ENCODE measurements at regions not wholly inside any gene's neighbourhood (a gene's known extent, or its start where the extent isn't known, plus 50 kb on each side); places are given as distances from the start of the nearest gene placed in this dataset.

DNA sequence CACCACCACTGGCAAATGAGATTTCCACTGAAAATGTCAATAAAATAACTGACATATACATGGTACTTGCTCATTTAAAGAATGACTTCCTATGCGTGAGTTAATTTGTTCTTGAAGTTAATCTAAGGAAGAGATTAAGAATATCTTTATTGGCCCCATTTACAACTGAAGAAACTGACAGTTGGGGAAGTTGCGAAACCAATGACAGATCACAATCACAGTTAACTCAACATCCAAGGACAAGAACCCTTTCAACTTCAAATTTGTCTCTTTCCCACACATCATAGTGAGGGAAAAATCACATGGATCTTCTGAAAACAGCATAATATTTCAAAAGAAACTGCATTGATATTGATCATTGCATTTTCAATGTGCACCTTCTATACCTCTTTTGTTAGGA, 565.4 kb downstream of the IRS1 start:
- Histone ChIP-seq H3K9me2 (replicated peaks; ENCODE audit: insufficient read depth, low read length) (no peaks in the 10 kb centered on the region), H3K27ac (ENCODE audit: low read depth, low read length) (no peak overlapping the region), H2AFZ (ENCODE audit: low read depth, low read length, severe bottlenecking) (no peak overlapping the region), H3K9ac (ENCODE audit: low read length) (no peak overlapping the region), H3K4me3 (ENCODE audit: insufficient read depth, low read length, poor library complexity, severe bottlenecking) (no peak overlapping the region), H3F3A (ENCODE audit: insufficient read depth) (no peaks in the 10 kb centered on the region), H3K4me2 (ENCODE audit: low read depth, low read length, poor library complexity, severe bottlenecking) (no peak overlapping the region), H3K36me3 (ENCODE audit: low read length) (no peaks in the 10 kb centered on the region), H3K9me3 (ENCODE audit: insufficient read depth, low read length) (no peaks in the 10 kb centered on the region), H4K20me1 (ENCODE audit: low read depth, low read length) (no peaks in the 10 kb centered on the region), H3K79me2 (ENCODE audit: insufficient read depth, low read length) (no peaks in the 10 kb centered on the region), H3K27me3 (ENCODE audit: low read length) (no peaks in the 10 kb centered on the region)
- TF ChIP-seq, protein P1, sequence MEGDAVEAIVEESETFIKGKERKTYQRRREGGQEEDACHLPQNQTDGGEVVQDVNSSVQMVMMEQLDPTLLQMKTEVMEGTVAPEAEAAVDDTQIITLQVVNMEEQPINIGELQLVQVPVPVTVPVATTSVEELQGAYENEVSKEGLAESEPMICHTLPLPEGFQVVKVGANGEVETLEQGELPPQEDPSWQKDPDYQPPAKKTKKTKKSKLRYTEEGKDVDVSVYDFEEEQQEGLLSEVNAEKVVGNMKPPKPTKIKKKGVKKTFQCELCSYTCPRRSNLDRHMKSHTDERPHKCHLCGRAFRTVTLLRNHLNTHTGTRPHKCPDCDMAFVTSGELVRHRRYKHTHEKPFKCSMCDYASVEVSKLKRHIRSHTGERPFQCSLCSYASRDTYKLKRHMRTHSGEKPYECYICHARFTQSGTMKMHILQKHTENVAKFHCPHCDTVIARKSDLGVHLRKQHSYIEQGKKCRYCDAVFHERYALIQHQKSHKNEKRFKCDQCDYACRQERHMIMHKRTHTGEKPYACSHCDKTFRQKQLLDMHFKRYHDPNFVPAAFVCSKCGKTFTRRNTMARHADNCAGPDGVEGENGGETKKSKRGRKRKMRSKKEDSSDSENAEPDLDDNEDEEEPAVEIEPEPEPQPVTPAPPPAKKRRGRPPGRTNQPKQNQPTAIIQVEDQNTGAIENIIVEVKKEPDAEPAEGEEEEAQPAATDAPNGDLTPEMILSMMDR (IDR thresholded peaks at IDR 0.05; ENCODE audit: insufficient read depth, low read length, poor library complexity, severe bottlenecking) = no peak
- no peak for TF ChIP-seq EZH2phosphoT487 (conservative IDR thresholded peaks at IDR 0.05; ENCODE audit: low read length)

- H3K9me2 ChIP-seq (replicated peaks; ENCODE audit: insufficient read depth, low read length) = no peaks in the 10 kb centered on the region
- H3F3A ChIP-seq (ENCODE audit: insufficient read depth) = no peaks in the 10 kb centered on the region
- H3K9me3 ChIP-seq (ENCODE audit: insufficient read depth, low read length) = no peaks in the 10 kb centered on the region
- H3K4me3 ChIP-seq (ENCODE audit: insufficient read depth, low read length, poor library complexity, severe bottlenecking) = no peak overlapping the region
- no peak overlapping the region for H3K4me2 ChIP-seq (ENCODE audit: low read depth, low read length, poor library complexity, severe bottlenecking)
- H2AFZ ChIP-seq (ENCODE audit: low read depth, low read length, severe bottlenecking) = no peak overlapping the region
- TF ChIP-seq, protein P1 (IDR thresholded peaks at IDR 0.05; ENCODE audit: insufficient read depth, low read length, poor library complexity, severe bottlenecking) = no peak
- no peak for TF ChIP-seq EZH2phosphoT487 (conservative IDR thresholded peaks at IDR 0.05; ENCODE audit: low read length)
- H3K27ac ChIP-seq (ENCODE audit: low read depth, low read length) = no peak overlapping the region
- H3K36me3 ChIP-seq (ENCODE audit: low read length) = no peaks in the 10 kb centered on the region
- no peaks in the 10 kb centered on the region for H4K20me1 ChIP-seq (ENCODE audit: low read depth, low read length)
- H3K79me2 ChIP-seq (ENCODE audit: insufficient read depth, low read length) = no peaks in the 10 kb centered on the region
- H3K27me3 ChIP-seq (ENCODE audit: low read length) = no peaks in the 10 kb centered on the region
- H3K9ac ChIP-seq (ENCODE audit: low read length) = no peak overlapping the region
These were observed 566.2 kb downstream of the IRS1 start for GRCh38 chr2:226233388-226233787.

DNA sequence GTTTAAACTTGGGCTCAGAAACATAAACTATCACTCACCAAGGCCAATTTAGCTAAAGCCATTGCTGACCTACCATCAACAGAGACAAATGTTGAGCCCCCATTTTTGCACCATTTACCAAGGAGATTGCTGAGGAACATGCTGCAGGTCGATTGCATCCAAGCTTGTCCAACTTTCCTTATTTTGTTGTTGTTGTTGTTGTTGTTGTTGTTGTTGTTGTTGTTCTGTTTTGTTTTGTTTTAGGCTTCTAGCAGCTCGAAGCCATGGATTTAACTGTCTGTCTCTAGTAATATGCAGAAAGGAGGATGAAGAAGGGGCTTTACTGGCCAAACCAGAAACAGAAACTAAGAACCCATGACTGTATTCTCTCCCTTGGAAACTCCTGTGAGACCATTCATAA, 571.5 kb downstream of the IRS1 start:
- Histone ChIP-seq H3K4me3 (ENCODE audit: insufficient read depth, low read length, poor library complexity, severe bottlenecking) (no peak overlapping the region), H3K79me2 (ENCODE audit: insufficient read depth, low read length) (no peaks in the 10 kb centered on the region), H3K4me2 (ENCODE audit: low read depth, low read length, poor library complexity, severe bottlenecking) (no peak overlapping the region), H3K36me3 (ENCODE audit: low read length) (no peaks in the 10 kb centered on the region), H2AFZ (ENCODE audit: low read depth, low read length, severe bottlenecking) (no peak overlapping the region), H4K20me1 (ENCODE audit: low read depth, low read length) (no peaks in the 10 kb centered on the region), H3K9me2 (replicated peaks; ENCODE audit: insufficient read depth, low read length) (no peaks in the 10 kb centered on the region), H3K27me3 (ENCODE audit: low read length) (no peaks in the 10 kb centered on the region), H3K9ac (ENCODE audit: low read length) (no peak overlapping the region), H3K9me3 (ENCODE audit: insufficient read depth, low read length) (no peaks in the 10 kb centered on the region), H3F3A (ENCODE audit: insufficient read depth) (no peaks in the 10 kb centered on the region), H3K27ac (ENCODE audit: low read depth, low read length) (no peak overlapping the region)
- no peak for TF ChIP-seq EZH2phosphoT487 (conservative IDR thresholded peaks at IDR 0.05; ENCODE audit: low read length)
- TF ChIP-seq, protein P1 (IDR thresholded peaks at IDR 0.05; ENCODE audit: insufficient read depth, low read length, poor library complexity, severe bottlenecking) = no peak
